ENCODE measurements at regions not wholly inside any gene's neighbourhood (a gene's known extent, or its start where the extent isn't known, plus 50 kb on each side); places are given as distances from the start of the nearest gene placed in this dataset.

- no peak for DNase-seq
Measured at GRCh38 chr10:93180482-93180931, 106.8 kb downstream of the CYP26A1 start.

GRCh38 chr10:93181271-93182048, 107.8 kb downstream of the CYP26A1 start:
- no peak for DNase-seq

- DNase-seq, result no peak
Measured at GRCh38 chr10:93182049-93182327, 108.3 kb downstream of the CYP26A1 start.

DNA sequence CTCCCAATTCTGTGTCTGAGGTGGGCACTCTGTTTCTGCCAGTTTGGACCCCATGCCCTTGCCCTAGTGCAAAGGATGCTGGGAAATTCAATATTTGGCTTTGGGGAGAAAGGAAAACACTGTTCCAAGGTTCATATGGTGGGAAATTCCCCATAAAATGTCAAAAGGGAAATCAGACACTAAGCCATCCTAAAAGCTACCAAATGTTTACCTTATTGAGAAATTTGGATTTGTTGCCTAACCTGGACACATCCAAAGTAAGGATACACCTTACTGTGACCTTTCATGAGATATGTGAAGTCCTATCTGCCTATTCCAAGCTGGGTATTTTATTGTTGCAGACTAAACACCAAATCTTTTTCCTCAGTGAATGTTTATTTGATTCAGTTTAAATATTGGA, 109.1 kb downstream of the CYP26A1 start:
- DNase-seq, result no peak

DNA sequence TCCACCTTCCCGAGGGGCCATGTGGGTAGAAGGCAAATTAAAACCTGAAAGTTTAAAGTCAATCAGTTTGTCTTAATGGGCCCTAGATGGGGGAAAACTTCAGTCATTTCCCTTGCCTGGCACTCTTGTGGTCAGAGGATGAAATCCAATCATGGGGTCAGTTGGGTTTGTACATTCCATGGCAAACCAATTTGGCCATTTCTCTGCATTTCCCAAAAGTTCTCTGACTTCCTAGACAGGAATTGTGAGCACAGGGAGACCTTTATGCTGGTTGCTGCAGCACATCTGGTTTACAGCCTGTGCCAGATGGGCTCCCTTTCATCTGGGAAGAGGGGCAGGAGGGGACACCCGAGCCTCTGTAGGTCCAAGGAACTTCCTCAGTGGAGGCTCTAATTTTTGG, 113.0 kb downstream of the CYP26A1 start:
- DNase-seq, result no peak

DNA sequence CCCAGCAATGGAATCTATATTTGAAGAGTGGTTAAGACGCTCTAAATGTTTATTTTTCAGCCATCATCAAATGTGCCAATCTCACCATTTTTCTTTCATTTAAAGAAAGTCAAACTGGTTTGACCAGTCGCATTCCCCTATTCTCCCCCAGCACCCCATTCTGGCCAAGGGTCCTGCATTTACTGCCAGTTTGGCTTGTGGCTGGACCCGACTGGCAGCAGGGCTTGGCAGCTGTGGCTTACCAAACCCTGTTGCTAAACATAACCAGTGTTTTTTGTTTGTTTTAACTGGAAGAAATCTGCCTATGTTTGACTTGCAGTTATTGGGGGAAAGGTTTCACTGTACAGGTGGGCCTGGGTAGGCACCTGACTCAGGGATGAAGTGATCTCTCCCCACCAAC, 116.3 kb downstream of the CYP26A1 start:
- DNase-seq, result no peak

GRCh38 chr10:93190372-93190771, 116.7 kb downstream of the CYP26A1 start:
- no peak for DNase-seq

GRCh38 chr10:93193906-93194305, 120.2 kb downstream of the CYP26A1 start:
- no peak for DNase-seq

DNA sequence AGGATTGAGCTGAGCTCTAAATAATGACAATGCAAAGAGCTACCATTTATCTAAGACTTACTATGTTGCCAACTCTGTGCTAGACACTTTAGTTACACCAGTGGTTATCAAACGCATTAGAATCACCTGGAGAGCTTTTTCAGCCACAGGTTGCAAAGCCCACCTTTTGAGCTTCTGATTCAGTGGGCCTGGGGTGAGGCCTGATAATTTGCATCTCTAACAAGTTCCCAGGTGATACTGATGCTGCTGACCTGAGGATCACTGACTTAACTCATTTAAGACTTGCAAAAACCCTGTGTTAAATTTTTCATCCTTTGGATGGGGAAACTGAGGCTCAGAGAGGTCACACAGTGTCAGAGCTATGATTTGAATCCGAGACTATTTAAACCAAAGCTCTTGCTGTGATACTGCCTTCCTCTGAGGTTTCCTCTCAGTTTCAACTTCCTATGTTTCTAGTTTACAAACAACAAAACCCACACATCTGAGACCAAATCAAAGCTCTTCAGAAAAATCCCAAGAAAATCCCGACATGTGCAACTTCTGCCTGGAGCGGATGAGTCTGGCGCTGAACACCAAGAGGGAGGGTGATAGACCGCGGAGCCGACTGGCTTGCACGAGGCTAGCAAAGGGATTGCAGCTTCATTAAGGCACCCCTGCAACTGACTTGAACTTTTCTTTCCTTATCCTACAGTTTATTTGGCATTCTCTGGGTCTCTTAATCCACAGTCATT, 124.9 kb downstream of the CYP26A1 start:
- no peak for DNase-seq

DNA sequence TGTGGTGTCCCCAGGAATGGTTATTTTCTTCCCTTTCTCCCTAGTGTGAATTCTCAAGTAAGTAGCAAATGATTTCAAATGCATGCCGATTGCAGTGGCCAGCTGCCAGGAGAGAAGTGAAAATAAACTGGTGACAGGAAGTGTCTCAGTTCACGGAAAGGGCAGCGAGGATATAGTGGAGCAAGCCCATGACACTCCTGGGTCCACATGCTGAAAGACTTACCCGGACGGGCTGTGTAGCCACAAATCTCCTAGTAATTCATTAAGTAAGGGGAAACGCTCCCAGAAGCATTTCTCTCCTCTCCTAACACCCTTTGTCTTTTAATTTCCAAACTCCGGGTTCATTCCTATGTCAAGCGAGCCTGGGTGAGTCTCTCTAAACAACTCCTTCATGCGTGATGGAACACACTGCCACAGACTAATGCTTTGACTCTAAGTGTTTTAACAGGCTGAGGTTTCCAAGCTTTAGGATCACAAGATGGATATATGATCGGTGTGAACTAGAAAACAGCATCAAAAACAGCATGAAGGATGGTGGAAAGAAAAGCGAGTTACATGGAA, 125.6 kb downstream of the CYP26A1 start:
- DNase-seq, result peak; percentile 74

GRCh38 chr10:93204494-93205485, 131.1 kb downstream of the CYP26A1 start:
- DNase-seq, result no peak

- DNase-seq, result no peak
Measured at GRCh38 chr10:93206652-93207051, 133.0 kb downstream of the CYP26A1 start.

GRCh38 chr10:93208717-93209464, 135.2 kb downstream of the CYP26A1 start:
- no peak for DNase-seq

DNA sequence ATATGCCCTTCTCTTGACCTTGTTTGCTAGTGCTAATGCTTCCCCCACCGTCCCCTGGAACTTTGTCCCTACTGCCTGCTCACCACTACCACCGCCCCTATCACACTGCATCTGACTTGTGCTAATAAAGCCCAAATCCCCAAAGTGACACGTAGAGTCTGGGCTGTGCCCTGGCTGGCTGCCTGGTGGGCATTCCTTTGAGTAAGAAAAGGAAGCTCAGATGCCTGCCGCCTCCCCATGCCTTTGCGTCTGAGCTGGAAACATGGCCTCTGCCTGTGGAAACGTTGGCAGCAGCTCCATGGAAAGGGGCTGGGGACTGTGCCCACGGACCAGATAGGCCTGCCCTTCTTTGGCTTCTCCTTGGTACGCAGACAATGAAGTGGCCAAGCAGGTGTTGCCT, 138.3 kb downstream of the CYP26A1 start:
- no peak for DNase-seq

GRCh38 chr10:93215312-93215711, 141.6 kb downstream of the CYP26A1 start:
- no peak for DNase-seq

DNA sequence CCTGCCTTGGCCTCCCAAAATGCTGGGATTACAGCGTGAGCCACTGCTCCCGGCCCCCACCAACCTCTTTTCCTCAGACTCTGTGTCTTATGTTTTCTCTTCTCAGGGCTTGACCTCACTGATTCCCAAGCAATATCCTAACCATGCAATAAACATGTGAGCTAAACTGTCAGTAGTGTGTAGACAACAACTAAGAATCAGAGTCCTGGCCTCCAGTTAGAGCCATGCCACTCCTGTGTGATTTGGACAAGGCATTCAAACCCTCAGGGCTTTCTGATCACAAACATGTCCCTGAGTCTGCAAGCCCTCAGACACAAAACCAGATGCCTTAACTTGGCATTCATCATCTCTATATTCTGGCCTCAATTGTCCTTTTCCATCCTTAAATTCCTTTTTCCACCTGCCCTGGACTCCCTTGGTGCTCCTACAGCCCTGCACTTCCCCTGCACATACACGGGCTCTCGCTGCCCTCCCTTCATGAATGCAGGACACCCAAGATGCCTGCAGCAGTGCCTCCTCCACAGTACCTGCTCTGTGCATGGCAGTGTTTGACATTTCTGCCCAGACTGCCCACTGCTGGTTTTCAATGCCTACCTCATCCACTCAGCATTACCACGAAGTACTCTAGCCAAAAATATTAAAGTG, 142.8 kb downstream of the CYP26A1 start:
- DNase-seq, result no peak

- DNase-seq, result no peak
Measured at GRCh38 chr10:93218386-93218785, 144.7 kb downstream of the CYP26A1 start.

- DNase-seq, result no peak
Measured at GRCh38 chr10:93219347-93219746, 145.7 kb downstream of the CYP26A1 start.

DNA sequence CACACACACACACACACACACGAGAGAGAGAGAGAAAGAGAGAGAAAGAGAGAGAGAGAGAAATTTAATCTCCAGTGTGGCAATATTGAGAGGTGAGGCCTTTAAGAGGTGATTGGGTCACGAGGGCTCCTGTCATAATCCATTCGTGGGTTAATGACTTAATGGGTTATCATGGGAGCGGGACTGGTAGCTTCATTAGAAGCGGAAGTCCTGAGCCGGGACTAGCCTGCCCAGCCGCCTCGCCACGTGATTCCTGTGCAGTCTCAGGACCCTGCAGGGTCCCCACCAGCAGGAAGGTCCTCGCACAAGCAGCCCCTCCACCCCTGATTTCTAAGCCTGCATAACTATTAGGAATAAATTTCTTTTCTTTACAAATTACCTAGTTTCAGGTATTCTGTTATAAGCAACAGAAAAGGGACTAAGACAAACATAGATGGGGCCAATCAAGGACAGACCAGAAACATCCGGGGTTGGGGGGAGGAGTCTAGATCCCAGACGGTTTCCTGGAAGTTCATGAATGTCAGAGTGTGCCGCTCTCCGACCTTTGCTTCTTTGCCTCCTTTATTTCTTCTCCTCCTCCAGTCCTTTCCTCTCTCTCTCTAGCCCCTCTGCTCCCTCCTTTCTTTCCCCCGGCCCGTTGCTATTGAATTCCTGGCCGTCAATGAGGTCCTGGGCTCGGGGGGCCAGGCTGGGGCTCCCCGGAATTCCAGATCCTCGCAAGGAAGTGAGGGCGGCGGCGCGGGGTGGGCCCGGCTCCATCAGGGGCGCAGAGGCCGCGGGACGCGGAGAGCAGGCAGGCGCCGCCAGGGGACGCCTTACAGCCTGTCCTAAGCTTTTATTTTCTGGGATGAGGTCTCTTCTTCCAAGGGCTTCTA, 146.8 kb downstream of the CYP26A1 start:
- DNase-seq, result peak; percentile 22

GRCh38 chr10:93221171-93221496, 147.4 kb downstream of the CYP26A1 start:
- DNase-seq, result no peak

GRCh38 chr10:93221521-93221920, 147.8 kb downstream of the CYP26A1 start:
- DNase-seq, result no peak

Data from retina (tissue), 1 donor.